ENCODE measurements at regions not wholly inside any gene's neighbourhood (a gene's known extent, or its start where the extent isn't known, plus 50 kb on each side); places are given as distances from the start of the nearest gene placed in this dataset.
"Not testable (repeated sequence)": the region's sequence is repeated elsewhere in the genome, so short reads cannot be mapped to it uniquely, and the experiment has no call there.

DNA sequence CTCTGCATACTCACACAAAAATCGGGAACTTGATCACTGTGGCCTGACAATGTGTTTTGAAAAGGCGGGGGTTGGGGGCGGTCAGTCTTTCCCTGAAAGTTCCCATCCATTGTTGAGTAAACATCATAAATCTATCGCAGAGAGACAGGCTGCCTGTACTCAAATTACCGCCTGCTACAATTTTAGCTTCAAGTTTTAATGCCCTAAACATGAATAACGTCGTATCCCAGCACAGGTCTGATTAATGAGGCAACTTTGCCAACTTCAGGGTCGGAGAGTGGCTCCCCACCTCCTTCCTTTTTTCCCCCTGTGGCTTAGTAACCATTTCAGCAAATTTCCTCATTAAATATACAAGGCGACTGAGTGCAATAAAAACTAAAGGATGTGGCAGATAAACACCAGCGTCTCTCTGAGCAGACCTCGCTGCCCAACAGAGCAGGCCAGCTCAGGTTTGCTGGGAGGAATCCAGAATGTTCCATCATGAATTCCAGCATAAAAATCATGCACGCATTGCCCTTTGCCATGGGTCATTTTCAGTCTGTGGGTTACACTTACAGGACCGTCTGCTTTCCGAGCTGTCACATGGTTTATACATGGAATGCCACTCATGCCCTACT, 213.5 kb upstream of the PLGLB2 start:
- TF ChIP-seq, protein P1, sequence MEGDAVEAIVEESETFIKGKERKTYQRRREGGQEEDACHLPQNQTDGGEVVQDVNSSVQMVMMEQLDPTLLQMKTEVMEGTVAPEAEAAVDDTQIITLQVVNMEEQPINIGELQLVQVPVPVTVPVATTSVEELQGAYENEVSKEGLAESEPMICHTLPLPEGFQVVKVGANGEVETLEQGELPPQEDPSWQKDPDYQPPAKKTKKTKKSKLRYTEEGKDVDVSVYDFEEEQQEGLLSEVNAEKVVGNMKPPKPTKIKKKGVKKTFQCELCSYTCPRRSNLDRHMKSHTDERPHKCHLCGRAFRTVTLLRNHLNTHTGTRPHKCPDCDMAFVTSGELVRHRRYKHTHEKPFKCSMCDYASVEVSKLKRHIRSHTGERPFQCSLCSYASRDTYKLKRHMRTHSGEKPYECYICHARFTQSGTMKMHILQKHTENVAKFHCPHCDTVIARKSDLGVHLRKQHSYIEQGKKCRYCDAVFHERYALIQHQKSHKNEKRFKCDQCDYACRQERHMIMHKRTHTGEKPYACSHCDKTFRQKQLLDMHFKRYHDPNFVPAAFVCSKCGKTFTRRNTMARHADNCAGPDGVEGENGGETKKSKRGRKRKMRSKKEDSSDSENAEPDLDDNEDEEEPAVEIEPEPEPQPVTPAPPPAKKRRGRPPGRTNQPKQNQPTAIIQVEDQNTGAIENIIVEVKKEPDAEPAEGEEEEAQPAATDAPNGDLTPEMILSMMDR (IDR thresholded peaks at IDR 0.05), result not testable (repeated sequence)
- not testable (repeated sequence) for TF ChIP-seq EP300, POLR2AphosphoS5, POLR2A (IDR thresholded peaks at IDR 0.05)
